Liver (tissue), 8 donors: ENCODE measurements at regions not wholly inside any gene's neighbourhood (a gene's known extent, or its start where the extent isn't known, plus 50 kb on each side); places are given as distances from the start of the nearest gene placed in this dataset.

Experiments
- DNase-seq: peaks from one replicate; pipeline ENCODE4 v3.0.0-alpha.2; 2017; ENCODE audit warnings: low spot score
- H3K27ac ChIP-seq, 2 donors: one replicate each; pipeline ENCODE4 v1.7.0; 2013; ENCODE audit warnings: inconsistent platforms in 2 of 2, low read length in 2 of 2, control low read depth in 1 of 2, low read depth in 1 of 2, mild to moderate bottlenecking in 1 of 2
- H3K27me3 ChIP-seq, 4 donors: one replicate each; pipeline versions ENCODE4 v1.6.1 to v1.7.0; 2013; ENCODE audit warnings: low read length in 3 of 4, inconsistent platforms in 1 of 4, mild to moderate bottlenecking in 1 of 4, moderate library complexity in 1 of 4; ENCODE audit not compliant: control insufficient read depth in 4 of 4, insufficient read depth in 4 of 4
- H3K36me3 ChIP-seq, 4 donors: one replicate each; pipeline versions ENCODE4 v1.6.1 to v1.7.0; 2013; ENCODE audit warnings: low read length in 3 of 4, mild to moderate bottlenecking in 3 of 4, low read depth in 1 of 4, moderate library complexity in 1 of 4; ENCODE audit not compliant: control insufficient read depth in 4 of 4, insufficient read depth in 3 of 4
- H3K4me1 ChIP-seq, 4 donors: one replicate each; pipeline versions ENCODE4 v1.6.1 to v1.7.0; 2013; ENCODE audit warnings: low read length in 3 of 4, mild to moderate bottlenecking in 3 of 4, moderate library complexity in 1 of 4; ENCODE audit not compliant: control insufficient read depth in 4 of 4, insufficient read depth in 4 of 4
- H3K4me3 ChIP-seq, 3 donors: one replicate each; pipeline versions ENCODE4 v1.6.1 to v1.7.0; 2013; ENCODE audit warnings: low read length in 3 of 3, control low read depth in 1 of 3, low read depth in 1 of 3, mild to moderate bottlenecking in 1 of 3
- H3K9ac ChIP-seq, 2 donors: one replicate each; pipeline ENCODE4 v1.7.0; 2013; ENCODE audit warnings: low read length in 2 of 2, mild to moderate bottlenecking in 2 of 2, moderate library complexity in 2 of 2, control low read depth in 1 of 2, low read depth in 1 of 2
- H3K9me3 ChIP-seq, 4 donors: one replicate each; pipeline versions ENCODE4 v1.6.1 to v1.7.0; 2013; ENCODE audit warnings: low read length in 3 of 4; ENCODE audit not compliant: control insufficient read depth in 4 of 4
- EGR1 ChIP-seq, 2 donors: IDR thresholded peaks; 2 replicates each; pipeline ENCODE4 v1.6.1; 2016 to 2018; ENCODE audit warnings: antibody characterized with exemption in 2 of 2, low read depth in 2 of 2
- FOXA1 ChIP-seq: IDR thresholded peaks from 2 replicates; pipeline ENCODE4 v1.6.1; 2016; ENCODE audit warnings: antibody characterized with exemption
- FOXA2 ChIP-seq: IDR thresholded peaks from 2 replicates; pipeline ENCODE4 v1.6.1; 2016; ENCODE audit warnings: antibody characterized with exemption
- GABPA ChIP-seq, 2 donors: IDR thresholded peaks in 1 of 2; conservative IDR thresholded peaks in 1 of 2; 2 replicates each; pipeline ENCODE4 v1.6.1; 2016; ENCODE audit warnings: antibody characterized with exemption in 2 of 2, mild to moderate bottlenecking in 1 of 2, moderate library complexity in 1 of 2
- HNF4A ChIP-seq, 2 donors: conservative IDR thresholded peaks; 2 replicates each; pipeline ENCODE4 v1.6.1; 2016; ENCODE audit warnings: antibody characterized with exemption in 2 of 2, mild to moderate bottlenecking in 2 of 2
- HNF4G ChIP-seq: IDR thresholded peaks from 2 replicates; pipeline ENCODE4 v1.6.1; 2016; ENCODE audit warnings: antibody characterized with exemption
- JUND ChIP-seq, 2 donors: IDR thresholded peaks; 2 replicates each; pipeline ENCODE4 v1.6.1; 2016; ENCODE audit warnings: antibody characterized with exemption in 2 of 2
- MAX ChIP-seq: IDR thresholded peaks from 2 replicates; pipeline ENCODE4 v1.6.1; 2016; ENCODE audit warnings: antibody characterized with exemption
- NR2F2 ChIP-seq: IDR thresholded peaks from 2 replicates; pipeline ENCODE4 v1.6.1; 2016; ENCODE audit warnings: antibody characterized with exemption
- RAD21 ChIP-seq, 2 donors: IDR thresholded peaks; 2 replicates each; pipeline ENCODE4 v1.6.1; 2016; ENCODE audit warnings: antibody characterized with exemption in 2 of 2, mild to moderate bottlenecking in 2 of 2
- REST ChIP-seq: IDR thresholded peaks from 2 replicates; pipeline ENCODE4 v1.6.1; 2016; ENCODE audit warnings: antibody characterized with exemption, mild to moderate bottlenecking
- RXRA ChIP-seq, 2 donors: IDR thresholded peaks; 2 replicates each; pipeline ENCODE4 v1.6.1; 2017 to 2018; ENCODE audit warnings: antibody characterized with exemption in 2 of 2, mild to moderate bottlenecking in 1 of 2
- SP1 ChIP-seq: IDR thresholded peaks from 2 replicates; pipeline ENCODE4 v1.6.1; 2018; ENCODE audit warnings: antibody characterized with exemption, mild to moderate bottlenecking
- TAF1 ChIP-seq: conservative IDR thresholded peaks from 2 replicates; pipeline ENCODE4 v1.6.1; 2016; ENCODE audit warnings: antibody characterized with exemption, mild to moderate bottlenecking
- YY1 ChIP-seq: IDR thresholded peaks from 2 replicates; pipeline ENCODE4 v1.6.1; 2016; ENCODE audit warnings: antibody characterized with exemption, mild to moderate bottlenecking
- ZBTB33 ChIP-seq: IDR thresholded peaks from 2 replicates; pipeline ENCODE4 v1.6.1; 2016; ENCODE audit warnings: antibody characterized with exemption
- whole genome bisulfite sequencing: extraction: QIAGEN DNeasy Blood & Tissue Kit; methylation state at CpG from one replicate; pipeline ENCODE4 v1.1.7; 2013; 5-methylcytosine and 5-hydroxymethylcytosine counted together
- TF ChIP-seq, protein P1 (sequence below): IDR thresholded peaks from 2 replicates; pipeline ENCODE4 v1.6.1; 2016; ENCODE audit warnings: antibody characterized with exemption
- TF ChIP-seq, protein P2 (sequence below): fragments of 150-350 bp; IDR thresholded peaks from 2 replicates; pipeline ENCODE4 v1.5.1; 2017; ENCODE audit warnings: improper control_type of control experiment, low read depth, low read length; ENCODE audit not compliant: missing input control
- donor health status: healthy.
- donor health status: healthy.
- donor health status: healthy.
- donor health status: healthy.
- donor health status: healthy.

GRCh38 chr1:222279591-222279990 lies 268.3 kb downstream of the HHIPL2 start:
- no peak overlapping the region for H3K27ac ChIP-seq
- no peaks in the 10 kb centered on the region for H3K36me3 ChIP-seq
- no peak for DNase-seq
- H3K9ac ChIP-seq: no peak overlapping the region
- H3K4me1 ChIP-seq: no peaks in the 10 kb centered on the region
- H3K27me3 ChIP-seq: no peaks in the 10 kb centered on the region
- 83% methylated on average over 3 of the region's 3 CpGs for WGBS
- peaks cover 0 to 4% (median 2%) of the 10 kb centered on the region in 4 donors for H3K9me3 ChIP-seq
- TF ChIP-seq EGR1 (IDR thresholded peaks at IDR 0.05; ENCODE audit: low read depth in 2 of 2): no peak
- no peak for TF ChIP-seq FOXA1
- no peak overlapping the region for H3K4me3 ChIP-seq

DNA sequence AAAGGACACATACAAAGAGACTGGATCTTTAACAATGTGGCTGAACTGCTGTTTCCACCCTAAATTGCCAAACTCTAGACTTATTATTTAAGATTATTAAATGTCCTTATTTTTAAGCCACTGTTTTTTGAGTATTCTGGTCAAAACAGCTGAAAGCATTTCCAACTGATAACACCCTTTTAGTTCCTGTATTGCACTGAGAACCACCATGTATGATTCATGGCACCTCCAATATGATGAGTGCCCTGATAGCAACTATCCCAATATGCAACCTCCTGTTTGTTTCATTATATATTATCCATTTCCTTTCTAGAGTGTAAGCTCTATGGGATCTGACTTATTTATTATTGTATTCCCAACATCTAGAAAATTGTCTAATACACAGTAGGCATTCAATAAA lies 269.4 kb downstream of the HHIPL2 start:
- H3K4me3 ChIP-seq: no peak overlapping the region
- H3K27me3 ChIP-seq: no peaks in the 10 kb centered on the region
- no peaks in the 10 kb centered on the region for H3K4me1 ChIP-seq
- no peak for DNase-seq
- TF ChIP-seq RAD21 (IDR thresholded peaks at IDR 0.05) (no peak), FOXA1 (no peak), RXRA (IDR thresholded peaks at IDR 0.05) (no peak), MAX (no peak), HNF4A (conservative IDR thresholded peaks at IDR 0.05) (no peak), FOXA2 (no peak), GABPA (IDR thresholded peaks at IDR 0.05 in 1 of 2, conservative IDR thresholded peaks at IDR 0.05 in 1 of 2) (no peak), NR2F2 (no peak), SP1 (no peak), TAF1 (no peak), JUND (IDR thresholded peaks at IDR 0.05) (no peak), REST (no peak), YY1 (no peak), ZBTB33 (no peak), EGR1 (IDR thresholded peaks at IDR 0.05; ENCODE audit: low read depth in 2 of 2) (no peak), HNF4G (no peak)
- TF ChIP-seq, protein P1, sequence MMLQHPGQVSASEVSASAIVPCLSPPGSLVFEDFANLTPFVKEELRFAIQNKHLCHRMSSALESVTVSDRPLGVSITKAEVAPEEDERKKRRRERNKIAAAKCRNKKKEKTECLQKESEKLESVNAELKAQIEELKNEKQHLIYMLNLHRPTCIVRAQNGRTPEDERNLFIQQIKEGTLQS: no peak
- TF ChIP-seq, protein P2, sequence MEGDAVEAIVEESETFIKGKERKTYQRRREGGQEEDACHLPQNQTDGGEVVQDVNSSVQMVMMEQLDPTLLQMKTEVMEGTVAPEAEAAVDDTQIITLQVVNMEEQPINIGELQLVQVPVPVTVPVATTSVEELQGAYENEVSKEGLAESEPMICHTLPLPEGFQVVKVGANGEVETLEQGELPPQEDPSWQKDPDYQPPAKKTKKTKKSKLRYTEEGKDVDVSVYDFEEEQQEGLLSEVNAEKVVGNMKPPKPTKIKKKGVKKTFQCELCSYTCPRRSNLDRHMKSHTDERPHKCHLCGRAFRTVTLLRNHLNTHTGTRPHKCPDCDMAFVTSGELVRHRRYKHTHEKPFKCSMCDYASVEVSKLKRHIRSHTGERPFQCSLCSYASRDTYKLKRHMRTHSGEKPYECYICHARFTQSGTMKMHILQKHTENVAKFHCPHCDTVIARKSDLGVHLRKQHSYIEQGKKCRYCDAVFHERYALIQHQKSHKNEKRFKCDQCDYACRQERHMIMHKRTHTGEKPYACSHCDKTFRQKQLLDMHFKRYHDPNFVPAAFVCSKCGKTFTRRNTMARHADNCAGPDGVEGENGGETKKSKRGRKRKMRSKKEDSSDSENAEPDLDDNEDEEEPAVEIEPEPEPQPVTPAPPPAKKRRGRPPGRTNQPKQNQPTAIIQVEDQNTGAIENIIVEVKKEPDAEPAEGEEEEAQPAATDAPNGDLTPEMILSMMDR: no peak
- no peak overlapping the region for H3K9ac ChIP-seq
- no peak overlapping the region for H3K27ac ChIP-seq
- peaks cover 0 to 4% (median 2%) of the 10 kb centered on the region in 4 donors for H3K9me3 ChIP-seq
- no peaks in the 10 kb centered on the region for H3K36me3 ChIP-seq
